ENCODE measurements at regions not wholly inside any gene's neighbourhood (a gene's known extent, or its start where the extent isn't known, plus 50 kb on each side); places are given as distances from the start of the nearest gene placed in this dataset.

- DNase-seq (ENCODE audit: low read depth, low spot score): no peak
Measured at GRCh38 chr2:216916956-216917650, 57.2 kb upstream of the TNP1 start.

- DNase-seq (ENCODE audit: low read depth, low spot score): no peak
Measured at GRCh38 chr2:216915557-216916150, 55.8 kb upstream of the TNP1 start.

- no peak for DNase-seq (ENCODE audit: low read depth, low spot score)
Measured at GRCh38 chr2:216914491-216914890, 54.6 kb upstream of the TNP1 start.

GRCh38 chr2:216911886-216912285 is 52.0 kb upstream of the TNP1 start:
- no peak for DNase-seq (ENCODE audit: low read depth, low spot score)

GRCh38 chr2:216911008-216911407 is 51.1 kb upstream of the TNP1 start:
- DNase-seq (ENCODE audit: low read depth, low spot score): no peak

GRCh38 chr2:216909541-216910210 is 49.8 kb upstream of the TNP1 start:
- no peak for DNase-seq (ENCODE audit: low read depth, low spot score)
